ENCODE measurements at regions not wholly inside any gene's neighbourhood (a gene's known extent, or its start where the extent isn't known, plus 50 kb on each side); places are given as distances from the start of the nearest gene placed in this dataset.

- H3K36me3 ChIP-seq: no peaks in the 10 kb centered on the region
- intact Hi-C loops (cut with DNase I): no loop called here
- H3K9me3 ChIP-seq: no peaks in the 10 kb centered on the region
- no peak overlapping the region for H3K4me3 ChIP-seq
- H3K4me1 ChIP-seq: no peaks in the 10 kb centered on the region
- ATAC-seq (no peak), DNase-seq (no peak)
- no peaks in the 10 kb centered on the region for H3K27me3 ChIP-seq
- no peak overlapping the region for H3K27ac ChIP-seq
- no peak for TF ChIP-seq CTCF (IDR thresholded peaks at IDR 0.05)
These were observed 244.0 kb upstream of the FAM83B start for GRCh38 chr6:54602591-54602990.

- intact Hi-C loops (cut with DNase I): no loop called here
- Histone ChIP-seq H3K27me3 (no peaks in the 10 kb centered on the region), H3K36me3 (no peaks in the 10 kb centered on the region), H3K9me3 (no peaks in the 10 kb centered on the region), H3K27ac (no peak overlapping the region), H3K4me1 (no peaks in the 10 kb centered on the region), H3K4me3 (no peak overlapping the region)
- DNase-seq: no peak
- no peak for ATAC-seq
- TF ChIP-seq CTCF (IDR thresholded peaks at IDR 0.05): no peak
These were observed 236.6 kb upstream of the FAM83B start for GRCh38 chr6:54609981-54610380.

- Histone ChIP-seq H3K4me1 (no peaks in the 10 kb centered on the region), H3K36me3 (no peaks in the 10 kb centered on the region), H3K4me3 (no peak overlapping the region), H3K9me3 (no peaks in the 10 kb centered on the region), H3K27me3 (no peaks in the 10 kb centered on the region), H3K27ac (no peak overlapping the region)
- TF ChIP-seq CTCF (IDR thresholded peaks at IDR 0.05): no peak
- ATAC-seq: no peak
- DNase-seq: no peak
- intact Hi-C loops (cut with DNase I): no loop called here
These were observed 233.0 kb upstream of the FAM83B start for GRCh38 chr6:54613596-54613995.

- H3K4me3 ChIP-seq: no peak overlapping the region
- H3K4me1 ChIP-seq: no peaks in the 10 kb centered on the region
- no peak for TF ChIP-seq CTCF (IDR thresholded peaks at IDR 0.05)
- no peak overlapping the region for H3K27ac ChIP-seq
- no peak for ATAC-seq
- H3K27me3 ChIP-seq: no peaks in the 10 kb centered on the region
- no peaks in the 10 kb centered on the region for H3K9me3 ChIP-seq
- DNase-seq: no peak
- no peaks in the 10 kb centered on the region for H3K36me3 ChIP-seq
- intact Hi-C loops (cut with DNase I): no loop called here
These were observed 231.9 kb upstream of the FAM83B start for GRCh38 chr6:54614499-54615195.

- Histone ChIP-seq H3K9me3 (no peaks in the 10 kb centered on the region), H3K4me1 (no peaks in the 10 kb centered on the region), H3K36me3 (no peaks in the 10 kb centered on the region), H3K27ac (no peak overlapping the region), H3K4me3 (no peak overlapping the region), H3K27me3 (no peaks in the 10 kb centered on the region)
- intact Hi-C loops (cut with DNase I): no loop called here
- no peak for TF ChIP-seq CTCF (IDR thresholded peaks at IDR 0.05)
- no peak for ATAC-seq
- DNase-seq: no peak
These were observed 228.8 kb upstream of the FAM83B start for GRCh38 chr6:54617730-54618129.

- H3K9me3 ChIP-seq: no peaks in the 10 kb centered on the region
- intact Hi-C loops (cut with DNase I): no loop called here
- no peak for DNase-seq
- no peaks in the 10 kb centered on the region for H3K27me3 ChIP-seq
- no peak overlapping the region for H3K27ac ChIP-seq
- H3K36me3 ChIP-seq: no peaks in the 10 kb centered on the region
- ATAC-seq: no peak
- no peaks in the 10 kb centered on the region for H3K4me1 ChIP-seq
- H3K4me3 ChIP-seq: no peak overlapping the region
- TF ChIP-seq CTCF (IDR thresholded peaks at IDR 0.05): no peak
These were observed 228.0 kb upstream of the FAM83B start for GRCh38 chr6:54618572-54618971.
